ENCODE measurements at regions not wholly inside any gene's neighbourhood (a gene's known extent, or its start where the extent isn't known, plus 50 kb on each side); places are given as distances from the start of the nearest gene placed in this dataset.

DNA sequence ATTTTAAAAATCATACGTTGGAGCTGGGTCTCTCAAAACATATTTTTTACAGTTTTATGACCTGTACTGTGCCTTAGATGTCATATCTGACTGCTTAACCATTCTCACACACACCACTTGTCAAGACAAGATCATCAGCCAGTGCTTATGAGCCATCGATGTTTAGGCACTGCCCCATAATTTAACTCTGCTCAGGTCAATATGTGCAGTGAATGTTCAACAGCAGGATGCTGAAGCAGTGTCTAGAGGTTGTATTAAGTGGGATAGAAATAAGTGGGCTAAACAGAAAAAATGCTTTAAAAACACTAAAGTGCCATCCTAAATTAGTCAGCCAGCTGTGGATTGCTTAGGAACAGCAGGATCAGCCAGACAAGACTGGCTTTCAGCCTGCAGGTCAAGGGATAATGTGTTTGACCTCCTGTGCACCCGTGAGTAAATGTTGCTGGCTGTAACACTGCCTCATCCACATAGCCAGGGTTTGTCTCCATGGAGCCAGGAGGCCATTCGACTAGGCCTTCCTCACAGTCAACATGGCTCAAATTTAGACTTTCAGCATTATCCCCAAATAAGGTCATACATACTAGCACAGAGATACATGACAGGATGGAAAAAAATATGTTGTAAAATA is 139.0 kb upstream of the NXPH2 start:
- no peak overlapping the region for H3K4me3 ChIP-seq (ENCODE audit: low read length)
- H3K9ac ChIP-seq (ENCODE audit: low read length) = no peak overlapping the region
- intact Hi-C loops (cut with micrococcal nuclease) = no loop called here
- H3K79me2 ChIP-seq (ENCODE audit: low read length) = no peaks in the 10 kb centered on the region
- H3K27me3 ChIP-seq (ENCODE audit: low read length) = no peaks in the 10 kb centered on the region
- no peaks in the 10 kb centered on the region for H3K9me2 ChIP-seq (replicated peaks; ENCODE audit: low read length)
- ChIA-PET POLR2A (ENCODE audit: unreplicated experiment) (no interaction called here), CTCF (no interaction called here)
- TF ChIP-seq EZH2phosphoT487 (IDR thresholded peaks at IDR 0.05; ENCODE audit: borderline replicate concordance, low read length) (no peak), EZH2 (IDR thresholded peaks at IDR 0.05; ENCODE audit: low read length, unreplicated experiment) (no peak)
- TF ChIP-seq, protein P1, sequence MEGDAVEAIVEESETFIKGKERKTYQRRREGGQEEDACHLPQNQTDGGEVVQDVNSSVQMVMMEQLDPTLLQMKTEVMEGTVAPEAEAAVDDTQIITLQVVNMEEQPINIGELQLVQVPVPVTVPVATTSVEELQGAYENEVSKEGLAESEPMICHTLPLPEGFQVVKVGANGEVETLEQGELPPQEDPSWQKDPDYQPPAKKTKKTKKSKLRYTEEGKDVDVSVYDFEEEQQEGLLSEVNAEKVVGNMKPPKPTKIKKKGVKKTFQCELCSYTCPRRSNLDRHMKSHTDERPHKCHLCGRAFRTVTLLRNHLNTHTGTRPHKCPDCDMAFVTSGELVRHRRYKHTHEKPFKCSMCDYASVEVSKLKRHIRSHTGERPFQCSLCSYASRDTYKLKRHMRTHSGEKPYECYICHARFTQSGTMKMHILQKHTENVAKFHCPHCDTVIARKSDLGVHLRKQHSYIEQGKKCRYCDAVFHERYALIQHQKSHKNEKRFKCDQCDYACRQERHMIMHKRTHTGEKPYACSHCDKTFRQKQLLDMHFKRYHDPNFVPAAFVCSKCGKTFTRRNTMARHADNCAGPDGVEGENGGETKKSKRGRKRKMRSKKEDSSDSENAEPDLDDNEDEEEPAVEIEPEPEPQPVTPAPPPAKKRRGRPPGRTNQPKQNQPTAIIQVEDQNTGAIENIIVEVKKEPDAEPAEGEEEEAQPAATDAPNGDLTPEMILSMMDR (conservative IDR thresholded peaks at IDR 0.05; ENCODE audit: low read depth, low read length) = no peak
- H2AFZ ChIP-seq (ENCODE audit: low read length) = no peak overlapping the region
- H3K27ac ChIP-seq (ENCODE audit: low read length) = no peak overlapping the region
- no peaks in the 10 kb centered on the region for H3K36me3 ChIP-seq (ENCODE audit: low read depth, low read length)
- no peaks in the 10 kb centered on the region for H3K9me3 ChIP-seq (ENCODE audit: low read length)
- no peaks in the 10 kb centered on the region for H3F3A ChIP-seq (ENCODE audit: low read length, unreplicated experiment)
- DNase-seq = no peak
- no peak for ATAC-seq
- H3K4me1 ChIP-seq (ENCODE audit: insufficient read depth, low read length) = peaks cover 8% of the 10 kb centered on the region; the same call in 1 of the 2 replicates
- BruUV-seq (replicated peaks) = no TSS peak
- no peak overlapping the region for H3K4me2 ChIP-seq (ENCODE audit: low read length)
- H4K20me1 ChIP-seq (ENCODE audit: low read length) = no peaks in the 10 kb centered on the region

DNA sequence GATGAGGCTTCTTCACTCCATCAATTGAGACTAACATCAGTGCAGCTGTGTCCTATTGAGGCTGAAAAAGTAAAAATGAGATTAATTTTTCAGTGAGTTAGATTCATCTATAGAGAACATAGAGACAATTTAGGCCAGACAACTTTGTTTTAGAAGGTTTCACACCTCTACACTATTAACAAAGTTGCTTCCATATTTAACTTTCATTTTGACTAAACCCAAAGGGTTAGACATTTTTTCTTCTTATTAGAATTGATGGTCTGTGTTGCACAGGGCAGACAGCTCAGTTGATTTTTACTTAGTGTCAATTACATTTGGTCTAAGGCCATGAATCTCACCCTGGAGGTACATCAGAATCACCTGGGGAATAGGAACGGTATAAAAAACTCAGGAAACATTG is 130.2 kb upstream of the NXPH2 start:
- DNase-seq = no peak
- Histone ChIP-seq H3K9ac (ENCODE audit: low read length) (no peak overlapping the region), H3K27ac (ENCODE audit: low read length) (no peak overlapping the region), H3K9me2 (replicated peaks; ENCODE audit: low read length) (no peaks in the 10 kb centered on the region), H3K36me3 (ENCODE audit: low read depth, low read length) (no peaks in the 10 kb centered on the region), H3K4me3 (ENCODE audit: low read length) (no peak overlapping the region), H3K79me2 (ENCODE audit: low read length) (no peaks in the 10 kb centered on the region), H3F3A (ENCODE audit: low read length, unreplicated experiment) (no peaks in the 10 kb centered on the region), H3K9me3 (ENCODE audit: low read length) (no peaks in the 10 kb centered on the region), H2AFZ (ENCODE audit: low read length) (no peak overlapping the region), H3K4me1 (ENCODE audit: insufficient read depth, low read length) (no peaks in the 10 kb centered on the region), H3K4me2 (ENCODE audit: low read length) (no peak overlapping the region), H4K20me1 (ENCODE audit: low read length) (no peaks in the 10 kb centered on the region), H3K27me3 (ENCODE audit: low read length) (no peaks in the 10 kb centered on the region)
- ChIA-PET POLR2A (ENCODE audit: unreplicated experiment) (no interaction called here), CTCF (no interaction called here)
- TF ChIP-seq, protein P1 (conservative IDR thresholded peaks at IDR 0.05; ENCODE audit: low read depth, low read length) = no peak
- TF ChIP-seq EZH2 (IDR thresholded peaks at IDR 0.05; ENCODE audit: low read length, unreplicated experiment) (no peak), EZH2phosphoT487 (IDR thresholded peaks at IDR 0.05; ENCODE audit: borderline replicate concordance, low read length) (no peak)
- ATAC-seq = no peak
- no TSS peak for BruUV-seq (replicated peaks)
- intact Hi-C loops (cut with micrococcal nuclease) = no loop called here

DNA sequence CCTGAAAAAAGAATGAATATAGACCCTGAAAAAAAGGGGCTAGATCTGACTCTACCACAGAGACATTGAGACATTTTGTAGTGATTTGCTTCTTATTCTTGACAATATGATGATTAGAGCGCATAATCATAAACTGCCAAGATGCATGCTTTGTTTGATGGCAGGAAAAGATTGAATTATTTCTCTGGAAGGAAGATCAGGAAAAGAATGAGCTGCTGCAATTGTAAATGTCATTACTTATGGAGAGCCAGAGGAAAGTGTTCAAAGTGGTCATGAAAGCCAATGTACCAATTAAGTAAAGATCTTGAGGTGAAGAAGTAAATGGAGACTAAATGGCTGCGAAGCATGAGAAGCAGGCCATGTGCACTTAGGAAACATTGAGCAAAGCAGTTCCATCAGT is 126.4 kb upstream of the NXPH2 start:
- H3K4me3 ChIP-seq (ENCODE audit: low read length) = no peak overlapping the region
- DNase-seq = no peak
- no peaks in the 10 kb centered on the region for H3K4me1 ChIP-seq (ENCODE audit: insufficient read depth, low read length)
- H3F3A ChIP-seq (ENCODE audit: low read length, unreplicated experiment) = no peaks in the 10 kb centered on the region
- CTCF ChIA-PET = no interaction called here
- intact Hi-C loops (cut with micrococcal nuclease) = no loop called here
- BruUV-seq (replicated peaks) = no TSS peak
- no peaks in the 10 kb centered on the region for H3K9me3 ChIP-seq (ENCODE audit: low read length)
- H3K36me3 ChIP-seq (ENCODE audit: low read depth, low read length) = no peaks in the 10 kb centered on the region
- POLR2A ChIA-PET (ENCODE audit: unreplicated experiment) = no interaction called here
- H3K27ac ChIP-seq (ENCODE audit: low read length) = no peak overlapping the region
- no peak overlapping the region for H3K9ac ChIP-seq (ENCODE audit: low read length)
- H4K20me1 ChIP-seq (ENCODE audit: low read length) = no peaks in the 10 kb centered on the region
- H3K79me2 ChIP-seq (ENCODE audit: low read length) = no peaks in the 10 kb centered on the region
- no peaks in the 10 kb centered on the region for H3K9me2 ChIP-seq (replicated peaks; ENCODE audit: low read length)
- no peak for ATAC-seq
- H2AFZ ChIP-seq (ENCODE audit: low read length) = no peak overlapping the region
- no peak overlapping the region for H3K4me2 ChIP-seq (ENCODE audit: low read length)
- H3K27me3 ChIP-seq (ENCODE audit: low read length) = no peaks in the 10 kb centered on the region
- TF ChIP-seq, protein P1 (conservative IDR thresholded peaks at IDR 0.05; ENCODE audit: low read depth, low read length) = no peak
- TF ChIP-seq EZH2 (IDR thresholded peaks at IDR 0.05; ENCODE audit: low read length, unreplicated experiment) (no peak), EZH2phosphoT487 (IDR thresholded peaks at IDR 0.05; ENCODE audit: borderline replicate concordance, low read length) (no peak)
